Fibroblast of the aortic adventitia (primary cell): ENCODE measurements at regions not wholly inside any gene's neighbourhood (a gene's known extent, or its start where the extent isn't known, plus 50 kb on each side); places are given as distances from the start of the nearest gene placed in this dataset.

Experiments used
- DNase-seq: peaks from one replicate; pipeline ENCODE4 v3.0.0-alpha.2; 2010; ENCODE audit warnings: low read depth
- H3K4me3 ChIP-seq: 2 replicates; pipeline ENCODE4 v1.5.1; 2011; ENCODE audit warnings: low read depth, mild to moderate bottlenecking, control low read depth, low read length, moderate library complexity
- CTCF ChIP-seq: IDR thresholded peaks from 2 replicates; pipeline ENCODE4 v1.5.1; 2011; ENCODE audit warnings: mild to moderate bottlenecking, low read length, control low read depth, inconsistent platforms; ENCODE audit not compliant: insufficient read depth

- peak; percentile 45 for DNase-seq
- no peak for TF ChIP-seq CTCF
- H3K4me3 ChIP-seq, result no peak overlapping the region
Measured at GRCh38 chrX:39752815-39753214, 344.9 kb downstream of the BCOR start.

- DNase-seq, result peak; percentile 77
- TF ChIP-seq CTCF, result no peak
- H3K4me3 ChIP-seq, result no peak overlapping the region
Measured at GRCh38 chrX:39753293-39753996, 344.3 kb downstream of the BCOR start.

- peak; percentile 96 for DNase-seq
- no peak for TF ChIP-seq CTCF
- H3K4me3 ChIP-seq, result no peak overlapping the region
Measured at GRCh38 chrX:39755143-39756032, 342.4 kb downstream of the BCOR start.

- H3K4me3 ChIP-seq, result no peak overlapping the region
- DNase-seq, result no peak
- TF ChIP-seq CTCF, result no peak
Measured at GRCh38 chrX:39756086-39756883, 341.5 kb downstream of the BCOR start.

- peak; percentile 85 for DNase-seq
- no peak for TF ChIP-seq CTCF
- H3K4me3 ChIP-seq, result no peak overlapping the region
Measured at GRCh38 chrX:39757971-39758370, 339.8 kb downstream of the BCOR start.

- no peak for TF ChIP-seq CTCF
- no peak for DNase-seq
- H3K4me3 ChIP-seq, result no peak overlapping the region
Measured at GRCh38 chrX:39758791-39759525, 338.8 kb downstream of the BCOR start.
